GM21786 (cell line): ENCODE measurements at regions not wholly inside any gene's neighbourhood (a gene's known extent, or its start where the extent isn't known, plus 50 kb on each side); places are given as distances from the start of the nearest gene placed in this dataset.

Experiments used
- ATAC-seq: cut with Tn5 transposase; IDR thresholded peaks from one replicate; pipeline ENCODE4 v1.9.1; 2021; ENCODE audit not compliant: unreplicated experiment

DNA sequence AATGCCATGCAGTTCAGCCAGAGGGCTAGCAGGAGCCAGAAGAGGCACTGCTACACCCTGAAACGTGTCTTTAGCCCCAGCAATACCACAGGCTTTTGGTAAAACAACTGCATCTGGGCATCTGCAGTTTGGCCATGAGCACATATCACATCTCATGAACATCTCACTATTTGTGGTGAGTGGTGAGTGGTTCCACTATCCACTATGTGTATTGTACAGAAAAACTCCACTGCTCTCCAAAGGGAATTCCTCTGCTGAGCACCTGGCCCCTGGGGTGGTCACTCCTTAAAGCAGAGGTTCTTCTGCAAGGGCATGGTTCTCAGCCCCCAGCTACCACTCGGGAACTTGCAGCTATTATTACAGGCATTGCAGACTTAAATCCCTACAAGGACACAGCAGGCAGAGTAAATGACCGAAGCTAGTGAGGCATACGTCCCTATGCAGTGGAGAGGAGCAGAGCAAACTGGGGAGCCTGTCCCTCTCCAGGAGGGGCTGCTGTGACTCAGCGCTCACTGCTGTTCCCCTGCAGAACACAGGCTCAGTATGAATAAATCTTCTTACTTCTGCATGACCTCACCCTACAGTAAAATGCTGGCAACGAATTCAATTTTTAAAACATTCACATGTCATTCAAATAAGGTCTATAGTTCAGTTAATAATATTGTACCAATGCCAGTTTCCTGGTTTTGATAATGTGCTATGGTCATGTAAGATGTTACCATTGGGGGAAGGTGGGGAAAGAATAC is 332.4 kb upstream of the ZNF507 start:
- no peak for ATAC-seq

DNA sequence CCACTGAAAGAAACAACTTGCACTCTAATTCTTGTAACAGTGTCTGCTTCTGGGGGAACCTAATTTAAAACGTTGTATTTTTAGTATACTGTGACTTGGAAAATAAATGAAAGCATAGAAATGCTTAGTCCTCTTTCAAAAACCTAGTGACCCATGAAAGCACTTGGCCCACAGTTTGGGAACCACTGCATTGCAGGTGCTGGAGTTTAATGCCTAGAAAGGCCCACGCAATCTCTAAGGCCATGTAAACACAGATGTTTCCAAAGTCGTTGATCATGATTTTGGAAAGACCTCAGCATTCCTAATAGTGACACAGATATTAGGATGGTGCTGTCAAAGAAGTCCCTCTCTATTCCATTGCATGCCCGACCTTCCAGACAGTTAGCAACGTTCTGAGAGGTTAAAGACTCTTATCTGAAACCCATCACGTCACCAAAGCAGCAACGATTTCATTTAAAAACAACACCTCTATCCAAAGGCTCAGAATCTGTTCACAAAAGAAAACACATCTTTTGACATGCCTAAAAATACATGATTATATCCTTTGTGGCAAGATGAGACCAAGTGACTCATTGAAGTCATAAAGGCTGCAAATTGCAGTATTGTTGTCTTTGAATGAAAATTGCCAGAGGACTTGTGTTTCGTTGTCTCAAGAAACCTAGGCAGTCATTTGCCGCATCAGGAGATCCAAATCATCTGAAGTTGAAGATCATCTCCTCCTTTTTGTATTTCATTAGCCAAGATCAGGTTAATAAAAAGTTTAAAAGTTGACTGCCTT is 328.0 kb upstream of the ZNF507 start:
- ATAC-seq: no peak

DNA sequence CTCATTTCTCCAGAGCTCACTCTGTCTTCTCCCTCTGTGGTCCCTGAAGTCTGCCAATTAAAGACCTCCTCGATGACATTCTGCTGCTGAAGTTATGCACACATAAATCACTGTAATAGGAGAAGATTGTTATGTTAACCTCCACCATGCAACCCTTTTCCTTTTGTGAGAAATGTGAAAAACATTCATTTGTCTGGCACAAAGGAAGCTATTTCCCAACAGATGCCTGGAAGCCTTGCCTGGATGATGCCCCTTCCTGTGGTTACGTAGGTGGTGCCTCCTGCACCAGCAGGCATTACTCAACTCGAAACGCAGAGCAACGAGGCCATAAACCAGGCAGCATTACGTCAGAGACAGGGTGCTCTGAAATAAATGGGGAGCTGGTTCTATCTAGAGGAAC is 327.4 kb upstream of the ZNF507 start:
- no peak for ATAC-seq

DNA sequence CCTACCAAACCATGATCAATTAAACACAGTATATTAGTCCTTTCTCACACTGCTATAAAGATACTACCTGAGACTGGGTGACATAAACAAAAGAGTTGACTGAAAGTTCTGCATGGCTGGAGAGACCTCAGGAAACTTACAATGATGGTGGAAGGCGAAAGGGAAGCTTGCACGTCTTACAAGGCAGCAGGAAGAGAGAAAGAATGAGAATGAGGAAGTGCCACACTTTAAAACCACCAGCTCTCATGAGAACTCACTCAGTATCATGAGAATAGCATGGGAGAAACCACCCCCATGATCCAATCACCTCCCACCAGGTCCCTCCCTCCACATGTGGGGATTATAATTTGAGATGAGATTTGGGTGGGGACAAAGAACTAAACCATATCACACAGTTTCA is 324.9 kb upstream of the ZNF507 start:
- no peak for ATAC-seq

DNA sequence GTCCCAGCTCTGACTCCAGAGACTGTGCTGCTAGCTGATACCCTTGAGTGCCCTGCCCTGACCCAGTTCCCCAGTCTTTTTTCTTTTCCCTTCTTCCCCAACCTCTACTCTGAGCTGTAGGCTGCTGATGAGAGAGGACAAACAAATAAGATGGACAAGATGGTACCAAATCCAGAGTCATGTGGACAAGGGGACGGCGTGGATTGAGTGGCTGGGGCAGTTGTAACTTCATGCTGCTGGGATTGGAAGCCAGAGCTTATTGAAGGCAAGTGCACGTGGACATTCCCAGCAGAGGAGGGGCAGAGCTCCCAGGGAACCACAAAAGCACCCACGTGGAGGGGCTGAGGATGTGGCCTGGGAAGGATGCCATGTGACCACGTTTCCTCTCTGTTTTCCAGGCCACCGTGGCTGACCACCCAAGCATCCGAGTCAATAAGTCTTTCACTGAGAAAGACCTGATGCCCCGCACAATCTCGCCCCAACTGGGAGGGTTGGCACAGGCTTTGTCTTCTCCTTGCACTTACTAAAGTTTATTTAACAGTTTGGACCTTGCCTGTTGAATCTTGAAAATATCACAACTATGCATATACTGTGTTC is 323.3 kb upstream of the ZNF507 start:
- ATAC-seq: no peak

DNA sequence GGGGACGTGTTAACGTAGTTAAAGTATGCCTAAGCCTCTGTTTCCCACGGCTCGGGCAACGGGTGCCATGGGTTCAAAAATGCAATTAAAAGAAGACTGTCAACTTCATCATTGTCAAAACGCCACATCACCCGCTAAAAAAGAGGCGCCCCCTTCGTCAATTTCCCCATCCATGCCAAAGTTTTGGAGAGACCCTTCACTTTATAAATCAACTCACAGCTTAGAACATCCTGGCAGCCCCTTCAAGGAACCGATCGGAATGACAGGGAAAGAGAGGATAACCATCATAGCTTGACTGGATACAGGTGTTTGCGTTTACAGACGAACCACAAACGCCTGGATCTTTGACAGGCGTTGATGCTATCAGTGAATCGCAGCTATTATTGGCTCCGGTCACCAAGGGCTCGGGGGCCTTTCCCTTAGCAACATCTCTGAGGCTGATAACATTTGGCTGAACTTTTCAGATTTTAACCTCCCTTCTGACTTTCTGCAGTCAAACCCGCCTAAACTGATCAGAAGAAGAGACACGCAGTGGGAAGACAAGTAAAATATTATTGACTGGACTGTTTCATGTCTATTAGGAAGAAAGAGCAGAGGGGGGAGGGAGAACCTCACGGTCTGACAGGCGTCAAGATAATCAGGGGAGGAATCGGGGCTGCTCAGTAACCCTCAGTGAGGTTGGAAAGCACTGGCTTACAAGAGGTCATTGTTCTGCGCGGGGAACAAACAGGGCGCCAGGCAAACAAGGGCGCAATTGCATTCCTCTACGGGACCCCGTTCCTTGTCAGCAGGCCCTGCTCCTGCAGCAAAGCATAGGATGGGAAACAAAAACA is 322.5 kb upstream of the ZNF507 start:
- no peak for ATAC-seq

DNA sequence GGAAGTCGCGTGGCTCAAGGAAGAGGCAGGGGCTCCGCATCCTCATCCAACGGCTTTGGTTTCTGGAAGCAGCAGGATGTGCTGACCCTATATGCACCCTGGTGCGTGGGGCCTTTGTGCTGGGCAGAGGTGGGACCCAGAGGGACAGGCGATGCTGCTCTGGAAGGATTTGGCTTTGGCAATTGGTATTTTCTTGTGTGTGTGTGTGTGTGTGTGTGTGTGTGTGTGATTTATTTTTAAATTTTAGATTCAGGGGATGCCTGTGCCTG is 321.9 kb upstream of the ZNF507 start:
- ATAC-seq: no peak

DNA sequence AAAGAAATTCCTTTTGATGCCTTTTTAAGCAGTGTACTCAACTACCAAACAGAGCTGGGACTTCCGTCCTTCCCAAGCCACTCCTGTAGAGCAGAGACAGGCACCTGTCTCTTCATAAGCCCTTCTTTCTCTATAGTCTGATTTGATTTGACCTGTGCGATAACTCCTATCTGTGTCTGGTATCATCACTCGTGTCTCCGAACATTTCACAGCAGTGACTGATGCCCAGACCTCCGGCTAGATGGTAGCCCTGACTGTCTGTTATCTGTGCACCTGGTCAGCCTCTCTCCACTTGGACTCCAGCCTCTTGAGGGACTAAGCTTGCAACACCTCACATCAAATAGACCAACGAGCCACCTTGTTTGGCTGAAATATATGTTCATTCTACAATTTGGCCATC is 316.2 kb upstream of the ZNF507 start:
- no peak for ATAC-seq

DNA sequence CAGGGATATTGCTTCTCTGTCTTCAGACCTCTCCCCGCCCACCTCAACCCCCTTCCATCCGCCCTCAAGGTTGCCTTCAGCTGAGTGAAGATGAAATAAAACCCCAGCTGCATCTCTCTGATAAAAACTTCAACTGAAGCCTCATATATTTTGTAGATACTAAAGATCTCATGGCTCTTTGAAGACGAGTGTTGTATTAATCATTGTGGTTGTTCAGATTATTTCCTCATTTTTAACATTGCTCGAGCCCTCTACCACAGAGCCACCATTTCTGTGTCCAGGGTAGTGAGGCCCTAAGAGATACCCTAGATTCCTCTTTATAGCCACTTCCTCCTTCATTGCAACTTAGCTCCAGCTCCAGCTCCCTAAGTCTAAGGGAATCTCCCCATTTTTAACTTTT is 312.8 kb upstream of the ZNF507 start:
- ATAC-seq: no peak

DNA sequence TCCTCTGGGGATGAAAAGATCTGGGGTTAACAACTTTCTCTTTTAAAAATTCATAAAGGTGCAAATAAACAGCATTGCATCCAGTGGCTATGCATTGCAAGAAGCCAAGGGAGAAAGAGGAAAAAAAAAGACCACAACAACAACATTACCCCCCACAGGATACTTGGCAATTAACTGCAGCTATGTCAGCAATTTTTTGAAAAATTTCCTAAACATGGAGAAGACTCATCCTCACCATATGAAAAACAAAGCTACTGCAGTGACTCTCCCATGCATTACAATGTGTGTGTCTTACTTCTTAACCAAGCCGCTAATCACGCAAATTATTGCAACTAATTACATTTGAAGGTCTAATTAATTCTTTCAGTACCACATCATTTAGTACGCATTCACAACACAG is 309.8 kb upstream of the ZNF507 start:
- ATAC-seq: no peak

DNA sequence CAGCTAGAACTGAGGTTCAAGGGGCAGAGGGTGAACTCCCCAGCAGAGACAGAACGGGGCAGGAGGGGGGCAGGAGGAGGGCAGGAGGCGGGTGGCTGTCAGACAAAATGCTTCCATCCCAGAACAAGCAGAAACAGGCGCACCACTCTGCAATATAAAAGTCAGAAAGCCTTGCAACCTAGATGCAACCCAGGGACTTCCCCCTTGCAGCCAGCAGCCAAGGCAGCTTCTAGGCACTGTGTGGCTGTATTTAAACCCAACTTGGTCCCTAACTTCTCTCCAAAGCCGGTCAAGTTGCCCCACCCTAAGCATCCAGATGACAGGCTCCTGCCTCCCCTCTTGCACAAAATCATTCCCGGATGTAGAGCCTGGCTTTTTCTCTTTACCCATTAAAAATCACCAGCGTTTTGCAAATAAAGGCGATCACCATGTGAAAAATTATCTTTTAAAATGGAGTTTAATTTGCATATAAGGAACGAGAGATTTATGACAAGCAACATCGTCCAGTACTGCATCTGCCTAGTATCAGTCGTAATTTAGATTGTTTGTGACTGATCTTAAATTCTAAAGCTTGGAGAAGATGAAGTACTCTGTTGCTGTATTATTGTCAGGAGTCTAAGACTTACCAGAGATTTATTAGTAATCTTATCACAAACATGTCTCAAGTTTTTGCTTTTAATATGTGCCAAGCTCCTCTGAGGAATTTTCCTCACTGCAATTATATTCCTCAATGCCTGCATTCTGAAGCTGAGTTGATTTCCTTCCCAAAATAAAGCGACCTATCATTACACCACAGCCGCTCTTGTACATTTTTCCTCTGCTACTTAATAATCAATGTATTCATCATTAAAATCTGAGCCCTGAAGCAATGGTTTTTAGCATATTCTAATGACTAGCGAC is 307.1 kb upstream of the ZNF507 start:
- ATAC-seq: no peak

DNA sequence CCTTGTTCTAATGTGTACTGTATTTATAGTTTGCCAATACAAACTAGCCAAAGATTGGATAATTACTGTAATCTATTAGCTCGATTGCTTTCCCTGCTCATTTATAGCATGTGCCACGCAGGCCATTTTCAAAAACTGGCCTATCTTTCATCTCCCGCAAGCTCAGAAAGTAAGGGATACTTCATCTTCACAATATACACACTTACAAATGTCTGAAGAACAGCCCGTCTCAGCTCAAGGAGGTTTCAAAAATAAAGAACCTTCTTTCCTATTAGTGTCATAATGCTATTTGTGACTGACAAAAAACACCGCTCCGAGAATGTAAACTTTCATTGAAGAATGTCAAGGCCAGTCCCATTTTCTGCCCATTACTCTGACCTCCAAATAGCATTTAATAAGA is 306.4 kb upstream of the ZNF507 start:
- ATAC-seq: no peak

DNA sequence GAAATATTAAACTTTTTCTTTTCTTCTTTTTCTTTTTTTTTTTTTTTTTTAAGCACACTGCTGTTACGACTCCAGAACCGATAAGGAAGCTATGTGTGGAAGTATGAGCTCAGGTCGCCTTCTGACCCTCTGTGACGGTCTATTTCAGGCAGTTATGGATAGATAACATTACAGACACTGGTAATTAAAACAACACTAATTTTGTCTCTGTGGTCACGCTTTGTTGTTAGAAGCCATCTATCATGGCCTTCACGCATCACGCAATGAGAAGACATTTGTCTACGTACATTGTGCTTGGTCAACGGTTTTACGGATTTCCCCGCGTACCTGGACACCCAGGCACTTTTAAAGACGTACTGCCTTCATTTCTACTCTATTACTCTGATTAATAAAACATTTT is 306.0 kb upstream of the ZNF507 start:
- ATAC-seq: no peak

DNA sequence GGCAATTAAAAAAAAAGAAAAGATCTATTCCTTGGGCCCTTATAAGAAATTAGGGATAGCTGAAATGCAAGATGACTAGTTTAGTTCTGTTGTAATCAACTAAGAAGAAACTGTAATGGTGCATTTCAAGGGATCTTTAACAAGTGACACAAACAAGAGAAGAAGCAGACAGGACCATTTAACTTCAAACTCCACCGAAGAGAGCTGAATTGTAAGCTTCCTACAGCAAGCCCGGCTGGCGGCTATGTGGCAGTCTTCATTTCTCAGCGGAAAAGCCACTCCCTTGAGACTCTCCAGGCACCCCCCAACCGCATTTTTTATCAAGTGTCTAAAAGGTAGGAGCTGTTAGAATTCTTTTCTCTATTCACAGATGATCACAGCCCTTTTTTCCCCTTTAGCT is 305.2 kb upstream of the ZNF507 start:
- ATAC-seq: no peak

DNA sequence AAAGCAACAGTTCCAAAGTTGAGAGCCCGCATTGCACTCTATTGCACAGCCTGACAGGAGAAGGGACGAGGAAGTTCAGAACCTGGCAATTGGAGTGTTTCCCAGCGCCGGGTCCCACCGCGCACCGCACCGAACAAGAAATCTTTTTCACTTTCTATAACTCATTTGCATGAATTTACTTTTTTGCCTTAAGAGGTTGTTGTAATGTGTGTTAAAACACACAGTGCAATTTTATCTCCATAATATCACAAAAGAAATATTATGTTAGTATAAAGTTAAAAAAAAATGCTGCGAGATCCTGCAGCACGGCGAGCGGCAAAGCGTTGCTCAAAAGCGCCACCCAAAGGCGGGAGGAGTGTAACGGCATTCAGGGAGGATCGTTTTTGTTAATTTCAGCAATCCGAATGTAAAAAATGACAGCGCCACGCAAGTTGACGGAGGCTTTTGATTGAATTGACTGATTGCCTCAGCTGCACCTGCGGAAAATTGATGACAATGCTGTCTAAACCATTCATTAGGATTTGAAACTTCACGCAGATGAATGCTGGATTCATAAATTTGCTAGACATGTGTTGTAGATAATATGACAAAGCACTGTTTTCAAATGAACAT is 303.6 kb upstream of the ZNF507 start:
- ATAC-seq: no peak

DNA sequence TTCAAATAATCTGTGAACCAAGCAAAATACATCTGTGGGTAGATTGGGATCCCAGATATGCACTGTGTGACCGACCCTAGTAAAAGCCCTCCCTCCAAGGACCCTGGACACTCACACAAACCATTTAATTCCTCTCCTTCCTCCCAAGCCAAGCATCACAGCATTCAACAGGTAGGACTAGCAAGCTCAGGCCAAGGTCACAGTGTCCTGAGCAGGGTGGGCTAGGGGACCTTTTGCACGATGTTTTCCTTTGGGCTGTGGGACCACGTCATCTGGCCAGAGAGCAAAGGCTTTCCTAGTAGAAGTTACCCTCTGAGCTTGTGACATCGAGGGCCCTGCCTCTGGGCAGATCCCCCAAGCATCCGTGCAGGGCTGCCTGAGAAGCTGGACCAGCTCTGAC is 297.6 kb upstream of the ZNF507 start:
- ATAC-seq: no peak

DNA sequence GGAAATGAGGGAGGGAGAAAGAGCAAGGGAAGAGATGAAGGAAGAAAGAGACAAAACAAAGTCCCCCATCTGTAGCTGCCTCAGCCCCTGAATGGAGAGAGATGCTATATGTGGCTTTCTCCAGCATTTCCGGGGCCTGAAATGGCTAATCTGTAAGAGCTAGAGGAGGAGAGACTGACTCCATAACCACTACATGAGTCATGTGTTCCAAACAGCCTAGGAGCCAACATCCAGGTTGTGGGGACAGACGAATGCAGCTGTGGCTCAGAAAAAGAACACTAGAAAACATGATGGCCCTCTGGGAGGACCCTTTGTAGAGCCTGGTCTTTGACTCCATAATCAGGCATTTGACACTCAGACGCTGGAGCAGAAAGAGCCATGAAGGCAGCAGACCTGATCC is 292.0 kb upstream of the ZNF507 start:
- no peak for ATAC-seq

DNA sequence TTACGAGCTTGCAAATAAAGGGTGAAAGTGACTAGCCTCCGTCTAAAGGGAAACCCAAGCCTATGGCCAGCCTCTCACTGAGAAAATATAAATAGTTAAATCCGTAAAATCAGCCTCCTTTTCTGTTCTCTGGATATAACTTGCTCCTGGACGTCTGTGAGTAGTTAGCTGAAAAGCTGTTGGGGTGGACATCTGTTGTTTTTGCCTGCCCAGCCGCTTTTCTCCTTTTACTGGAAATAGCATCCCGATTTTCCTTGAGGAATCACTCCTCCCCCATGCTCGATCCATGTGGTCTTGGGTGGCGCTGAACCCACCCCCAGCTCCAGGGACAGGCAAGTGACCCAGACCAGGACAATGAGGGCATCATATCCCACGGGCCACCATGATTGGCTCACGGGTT is 291.5 kb upstream of the ZNF507 start:
- ATAC-seq: no peak

DNA sequence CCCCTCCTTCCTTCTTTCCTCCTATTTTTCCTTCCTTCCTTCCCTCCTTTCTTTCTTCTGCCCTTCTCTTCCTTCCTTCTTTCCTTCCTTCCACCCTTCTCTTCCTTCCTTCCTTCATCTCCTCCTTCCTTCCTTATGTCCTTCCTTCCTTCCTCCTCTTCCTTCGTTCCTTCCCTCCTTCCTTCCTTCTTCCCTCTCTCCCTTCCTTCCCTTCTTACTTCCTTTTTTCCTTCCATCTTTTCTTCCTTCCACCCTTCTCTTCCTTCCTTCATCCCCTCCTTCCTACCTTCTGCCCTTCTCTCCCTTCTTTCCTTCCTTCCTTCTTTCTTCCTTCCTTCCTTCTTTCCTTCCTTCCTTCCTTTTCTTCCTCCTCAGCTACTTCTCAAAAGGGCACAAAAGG is 287.3 kb upstream of the ZNF507 start:
- no peak for ATAC-seq

DNA sequence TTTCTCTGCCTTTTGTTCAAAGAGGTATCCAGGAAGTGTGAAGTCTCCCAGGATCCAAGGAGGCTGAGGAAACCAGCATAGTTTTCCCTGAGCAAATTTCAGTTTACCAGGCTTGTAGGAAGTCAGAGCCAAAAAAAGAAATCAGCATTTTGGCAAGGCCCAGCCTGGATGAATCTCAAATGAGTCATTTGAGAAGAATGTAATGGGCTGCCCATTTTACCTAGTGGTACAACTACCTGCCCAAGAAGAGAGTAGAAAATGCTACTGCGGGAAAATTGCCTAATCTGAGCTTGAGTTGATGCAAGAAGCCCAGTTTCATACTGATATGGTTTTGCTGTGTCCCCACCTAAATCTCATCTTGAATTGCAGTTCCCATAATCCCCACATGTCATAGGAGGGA is 284.1 kb upstream of the ZNF507 start:
- no peak for ATAC-seq
